SU-DHL-6 (cell line): ENCODE measurements at regions not wholly inside any gene's neighbourhood (a gene's known extent, or its start where the extent isn't known, plus 50 kb on each side); places are given as distances from the start of the nearest gene placed in this dataset.

Experiments
- H2AFZ ChIP-seq: fragments of 200-600 bp; sonication (generic); 2 replicates; pipeline ENCODE4 v1.6.1; 2014; ENCODE audit warnings: low read depth, mild to moderate bottlenecking, moderate library complexity, mixed read lengths, antibody characterized with exemption, low read length; ENCODE audit not compliant: severe bottlenecking
- H3F3A ChIP-seq: fragments of 200-600 bp; shearing (Covaris generic); 2 replicates; pipeline ENCODE4 v1.6.0; 2016; ENCODE audit warnings: antibody characterized with exemption, mild to moderate bottlenecking; ENCODE audit not compliant: insufficient read depth
- H3K27ac ChIP-seq: fragments of 200-600 bp; sonication (generic); 2 replicates; pipeline ENCODE4 v1.5.1; 2016; ENCODE audit warnings: low read depth, mild to moderate bottlenecking, low read length, moderate library complexity, mixed read lengths
- H3K27me3 ChIP-seq: fragments of 200-600 bp; sonication (generic), shearing (Covaris generic); 2 replicates; pipeline ENCODE4 v1.6.0; 2014; ENCODE audit warnings: mild to moderate bottlenecking, low read length
- H3K36me3 ChIP-seq: fragments of 200-600 bp; sonication (generic); 2 replicates; pipeline ENCODE4 v1.6.1; 2014; ENCODE audit warnings: mild to moderate bottlenecking, low read length, mixed read lengths
- H3K4me2 ChIP-seq: fragments of 300-600, 200-600 bp; shearing (Covaris generic), sonication (generic); 2 replicates; pipeline ENCODE4 v1.6.0; 2014; ENCODE audit warnings: low read length, low read depth, mild to moderate bottlenecking; ENCODE audit not compliant: poor library complexity, severe bottlenecking
- H3K4me3 ChIP-seq: fragments of 200-600 bp; sonication (generic); 2 replicates; pipeline ENCODE4 v1.5.1; 2014; ENCODE audit warnings: antibody characterized with exemption, low read length, mild to moderate bottlenecking, mixed read lengths; ENCODE audit not compliant: insufficient read depth, poor library complexity, severe bottlenecking
- H3K79me2 ChIP-seq: fragments of 200-600 bp; sonication (generic); 2 replicates; pipeline ENCODE4 v1.6.1; 2014; ENCODE audit warnings: mild to moderate bottlenecking, low read length, moderate library complexity; ENCODE audit not compliant: insufficient read depth
- H3K9ac ChIP-seq: fragments of 200-600 bp; sonication (generic); 2 replicates; pipeline ENCODE4 v1.7.0; 2014; ENCODE audit warnings: mild to moderate bottlenecking, low read length
- H3K9me2 ChIP-seq: fragments of 200-600 bp; sonication (generic); replicated peaks from 2 replicates; pipeline ENCODE4 v1.6.1; 2014; ENCODE audit warnings: low read length; ENCODE audit not compliant: insufficient read depth
- H3K9me3 ChIP-seq: fragments of 200-600 bp; sonication (generic); 2 replicates; pipeline ENCODE4 v1.6.1; 2014; ENCODE audit warnings: low read length, mixed read lengths; ENCODE audit not compliant: insufficient read depth
- H4K20me1 ChIP-seq: fragments of 200-600 bp; sonication (generic); 2 replicates; pipeline ENCODE4 v1.6.1; 2014; ENCODE audit warnings: low read depth, mild to moderate bottlenecking, antibody characterized with exemption, low read length, moderate library complexity, mixed read lengths
- EZH2phosphoT487 ChIP-seq: fragments of 200-600 bp; sonication (generic), shearing (Covaris generic); conservative IDR thresholded peaks from 2 replicates; pipeline ENCODE4 v1.6.1; 2018; ENCODE audit warnings: mild to moderate bottlenecking, antibody characterized with exemption, low read length, moderate library complexity, mixed read lengths
- TF ChIP-seq, protein P1 (sequence below): fragments of 200-600 bp; sonication (generic); IDR thresholded peaks from one replicate; pipeline ENCODE4 v1.5.1; 2017; ENCODE audit warnings: antibody characterized with exemption, mild to moderate bottlenecking, low read length, moderate library complexity; ENCODE audit not compliant: insufficient read depth, poor library complexity, severe bottlenecking

DNA sequence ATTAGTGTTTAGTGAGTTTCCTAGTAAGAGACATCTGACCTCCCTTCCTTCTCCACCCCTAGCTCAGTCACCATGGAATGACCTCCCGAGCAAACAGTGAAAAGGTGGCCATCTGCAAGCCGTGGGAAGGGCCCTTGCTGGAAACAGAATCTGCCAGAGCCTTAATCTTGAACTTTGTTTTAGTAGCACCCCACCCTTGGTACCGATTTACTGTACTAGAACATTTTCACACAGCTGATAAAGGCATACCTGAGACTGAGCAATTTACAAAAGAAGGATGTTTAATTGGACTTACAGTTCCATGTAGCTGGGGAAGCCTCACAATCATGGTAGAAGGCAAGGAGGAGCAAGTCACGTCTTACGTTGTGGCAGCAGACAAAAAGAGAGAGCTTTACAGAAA is 655.8 kb downstream of the TSN start:
- Histone ChIP-seq H3K4me2 (no peak overlapping the region), H3K9me3 (no peaks in the 10 kb centered on the region), H3K36me3 (no peaks in the 10 kb centered on the region), H3K9ac (no peak overlapping the region), H3K27me3 (no peaks in the 10 kb centered on the region), H3K9me2 (no peaks in the 10 kb centered on the region), H3K27ac (no peak overlapping the region), H3F3A (no peaks in the 10 kb centered on the region), H3K4me3 (no peak overlapping the region), H2AFZ (no peak overlapping the region), H4K20me1 (no peaks in the 10 kb centered on the region), H3K79me2 (no peaks in the 10 kb centered on the region)
- TF ChIP-seq, protein P1, sequence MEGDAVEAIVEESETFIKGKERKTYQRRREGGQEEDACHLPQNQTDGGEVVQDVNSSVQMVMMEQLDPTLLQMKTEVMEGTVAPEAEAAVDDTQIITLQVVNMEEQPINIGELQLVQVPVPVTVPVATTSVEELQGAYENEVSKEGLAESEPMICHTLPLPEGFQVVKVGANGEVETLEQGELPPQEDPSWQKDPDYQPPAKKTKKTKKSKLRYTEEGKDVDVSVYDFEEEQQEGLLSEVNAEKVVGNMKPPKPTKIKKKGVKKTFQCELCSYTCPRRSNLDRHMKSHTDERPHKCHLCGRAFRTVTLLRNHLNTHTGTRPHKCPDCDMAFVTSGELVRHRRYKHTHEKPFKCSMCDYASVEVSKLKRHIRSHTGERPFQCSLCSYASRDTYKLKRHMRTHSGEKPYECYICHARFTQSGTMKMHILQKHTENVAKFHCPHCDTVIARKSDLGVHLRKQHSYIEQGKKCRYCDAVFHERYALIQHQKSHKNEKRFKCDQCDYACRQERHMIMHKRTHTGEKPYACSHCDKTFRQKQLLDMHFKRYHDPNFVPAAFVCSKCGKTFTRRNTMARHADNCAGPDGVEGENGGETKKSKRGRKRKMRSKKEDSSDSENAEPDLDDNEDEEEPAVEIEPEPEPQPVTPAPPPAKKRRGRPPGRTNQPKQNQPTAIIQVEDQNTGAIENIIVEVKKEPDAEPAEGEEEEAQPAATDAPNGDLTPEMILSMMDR, result no peak
- no peak for TF ChIP-seq EZH2phosphoT487

DNA sequence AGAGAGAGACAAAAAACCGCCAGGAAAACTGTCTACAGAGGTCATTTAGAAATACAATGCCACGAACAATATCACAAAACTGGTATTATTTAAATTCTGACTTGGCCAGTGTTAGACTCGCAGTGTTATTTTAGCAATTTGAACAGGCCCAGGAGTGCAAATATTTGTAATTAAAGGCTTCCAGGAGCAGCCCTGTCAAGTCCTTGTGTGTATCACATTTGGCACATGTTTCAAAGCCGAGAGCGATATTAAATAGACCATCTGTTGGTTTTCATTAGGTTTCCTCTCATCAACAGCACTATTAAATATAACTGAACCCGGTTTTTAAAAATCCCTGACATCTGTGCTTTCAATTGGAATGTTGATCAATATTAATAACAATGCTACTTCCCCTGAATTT is 656.9 kb downstream of the TSN start:
- Histone ChIP-seq H3K9me2 (no peaks in the 10 kb centered on the region), H4K20me1 (no peaks in the 10 kb centered on the region), H3K9me3 (no peaks in the 10 kb centered on the region), H3K36me3 (no peaks in the 10 kb centered on the region), H2AFZ (no peak overlapping the region), H3K27me3 (no peaks in the 10 kb centered on the region), H3K79me2 (no peaks in the 10 kb centered on the region), H3K9ac (no peak overlapping the region), H3K4me3 (no peak overlapping the region), H3K4me2 (no peak overlapping the region), H3K27ac (no peak overlapping the region), H3F3A (no peaks in the 10 kb centered on the region)
- TF ChIP-seq, protein P1, result no peak

DNA sequence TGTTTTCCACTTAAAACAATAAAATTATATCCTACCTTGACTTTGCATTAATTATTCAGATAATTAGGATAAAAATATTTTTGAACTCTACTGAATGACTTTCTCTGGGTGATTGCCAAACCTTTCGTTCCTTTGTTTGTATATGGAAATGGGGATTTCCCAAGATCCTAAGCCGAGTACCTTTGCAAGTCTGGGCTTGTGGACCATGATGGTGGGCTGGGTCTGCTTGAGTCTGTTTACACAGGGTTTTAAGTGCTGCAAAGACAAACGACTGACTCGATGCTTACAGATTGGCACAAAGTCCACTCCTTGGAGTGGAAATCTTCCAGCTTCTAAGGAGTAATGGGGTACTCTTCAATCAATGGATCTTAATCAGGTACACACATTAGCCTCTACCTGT is 659.5 kb downstream of the TSN start:
- no peaks in the 10 kb centered on the region for H3K36me3 ChIP-seq
- H3K27ac ChIP-seq, result no peak overlapping the region
- H3K9me2 ChIP-seq, result no peaks in the 10 kb centered on the region
- H3K4me3 ChIP-seq, result no peak overlapping the region
- no peaks in the 10 kb centered on the region for H3K9me3 ChIP-seq
- no peaks in the 10 kb centered on the region for H3F3A ChIP-seq
- H4K20me1 ChIP-seq, result no peaks in the 10 kb centered on the region
- H3K27me3 ChIP-seq, result no peaks in the 10 kb centered on the region
- TF ChIP-seq, protein P1, result no peak
- no peak for TF ChIP-seq EZH2phosphoT487
- no peak overlapping the region for H3K4me2 ChIP-seq
- no peaks in the 10 kb centered on the region for H3K79me2 ChIP-seq
- H2AFZ ChIP-seq, result no peak overlapping the region
- no peak overlapping the region for H3K9ac ChIP-seq

DNA sequence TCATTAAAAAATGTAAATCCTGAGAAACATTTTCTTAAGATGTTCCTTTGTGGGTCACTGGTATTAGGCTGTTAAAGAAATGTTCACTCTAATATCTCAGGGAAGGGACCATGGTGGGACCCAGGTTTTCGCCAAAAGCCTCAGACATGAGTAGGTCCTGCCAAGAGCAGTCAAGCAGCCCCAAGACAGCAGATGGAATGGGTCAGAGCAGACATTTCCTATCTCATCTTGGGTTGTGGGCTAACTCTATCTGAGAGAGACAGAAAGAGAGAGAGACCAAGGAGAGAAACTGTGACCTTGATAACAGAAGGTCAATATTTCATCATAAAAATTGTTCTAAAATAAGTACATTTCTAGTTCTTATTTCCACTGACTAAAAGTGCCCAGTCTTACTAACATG is 661.7 kb downstream of the TSN start:
- H3K27ac ChIP-seq, result no peak overlapping the region
- H3K4me3 ChIP-seq, result no peak overlapping the region
- H3K79me2 ChIP-seq, result no peaks in the 10 kb centered on the region
- no peak overlapping the region for H3K4me2 ChIP-seq
- H3K9ac ChIP-seq, result no peak overlapping the region
- H3F3A ChIP-seq, result no peaks in the 10 kb centered on the region
- H4K20me1 ChIP-seq, result no peaks in the 10 kb centered on the region
- no peaks in the 10 kb centered on the region for H3K27me3 ChIP-seq
- no peaks in the 10 kb centered on the region for H3K9me3 ChIP-seq
- no peak overlapping the region for H2AFZ ChIP-seq
- no peaks in the 10 kb centered on the region for H3K9me2 ChIP-seq
- no peaks in the 10 kb centered on the region for H3K36me3 ChIP-seq
- TF ChIP-seq EZH2phosphoT487, result no peak
- TF ChIP-seq, protein P1, result no peak
